ENCODE measurements at regions not wholly inside any gene's neighbourhood (a gene's known extent, or its start where the extent isn't known, plus 50 kb on each side); places are given as distances from the start of the nearest gene placed in this dataset.

GRCh38 chr15:45906230-45906629 lies 271.4 kb downstream of the SQOR start:
- TF ChIP-seq CTCF (IDR thresholded peaks at IDR 0.05) (no peak), POLR2A (IDR thresholded peaks at IDR 0.05) (no peak)

Measured in adrenal gland (tissue), 5 donors.